Gastrocnemius medialis (tissue), 4 donors: ENCODE measurements at regions not wholly inside any gene's neighbourhood (a gene's known extent, or its start where the extent isn't known, plus 50 kb on each side); places are given as distances from the start of the nearest gene placed in this dataset.

Experiments used
- ATAC-seq, 2 donors: fragments of 150-250 bp; one replicate each; pipeline ENCODE4 v1.9.1; 2016
- DNase-seq, 2 donors: peaks; one replicate each; pipeline ENCODE4 v3.0.0-alpha.2; 2019
- H3K27ac ChIP-seq, 4 donors: fragments of 200-600 bp; sonication (generic); 1 replicate in 1 of 4; 2 replicates in 3 of 4; pipeline ENCODE4 v1.5.1; 2016 to 2018; ENCODE audit warnings: mild to moderate bottlenecking in 2 of 4, moderate library complexity in 1 of 4
- H3K27me3 ChIP-seq, 3 donors: fragments of 200-600 bp; sonication (generic) in 2 of 3; 1 replicate in 1 of 3; 2 replicates in 2 of 3; pipeline versions ENCODE4 v1.5.1 to v1.6.0; 2016 to 2019; ENCODE audit warnings: mild to moderate bottlenecking in 1 of 3, moderate library complexity in 1 of 3
- H3K36me3 ChIP-seq, 2 donors: fragments of 200-600 bp; sonication (generic) in 1 of 2; one replicate each; pipeline ENCODE4 v1.5.1; 2017 to 2018
- H3K4me1 ChIP-seq, 2 donors: fragments of 200-600 bp; sonication (generic) in 1 of 2; one replicate each; pipeline ENCODE4 v1.5.1; 2016 to 2017; ENCODE audit warnings: mild to moderate bottlenecking in 2 of 2
- H3K4me3 ChIP-seq, 4 donors: fragments of 200-600 bp; sonication (generic) in 3 of 4; 1 replicate in 1 of 4; 2 replicates in 3 of 4; pipeline ENCODE4 v1.5.1; 2016 to 2019; ENCODE audit warnings: mild to moderate bottlenecking in 2 of 4
- H3K9me3 ChIP-seq, 3 donors: fragments of 200-600 bp; sonication (generic) in 2 of 3; 1 replicate in 1 of 3; 2 replicates in 2 of 3; pipeline ENCODE4 v1.5.1; 2016 to 2019
- CTCF ChIP-seq, 5 experiments: fragments of 450-650 bp in 3 of 5; fragments of 200-600 bp in 2 of 5; sonication (generic) in 2 of 5; IDR thresholded peaks in 4 of 5; conservative IDR thresholded peaks in 1 of 5; 1 replicate in 4 of 5; 2 replicates in 1 of 5; pipeline ENCODE4 v1.5.1; 2016 to 2019; ENCODE audit warnings: antibody characterized with exemption in 5 of 5, mild to moderate bottlenecking in 3 of 5, moderate library complexity in 3 of 5
- POLR2A ChIP-seq, 2 donors: fragments of 450-650 bp; IDR thresholded peaks; one replicate each; pipeline ENCODE4 v1.6.1; 2017; ENCODE audit warnings: antibody characterized with exemption in 2 of 2, mild to moderate bottlenecking in 2 of 2, moderate library complexity in 2 of 2
- in situ Hi-C, 4 donors: fragments of 200-750 bp; cut with MboI; loops; one replicate each; pipeline versions ENCODE4 v1.15.0 to v1.8.0; 2017; ENCODE audit warnings: low sequenced_read_pairs in 4 of 4
- intact Hi-C: fragments of 100-400 bp; cut with DNase I; formaldehyde crosslinking; loops from one replicate; pipeline ENCODE4 v1.15.1; 2023; ENCODE audit warnings: low total_unique reads

DNA sequence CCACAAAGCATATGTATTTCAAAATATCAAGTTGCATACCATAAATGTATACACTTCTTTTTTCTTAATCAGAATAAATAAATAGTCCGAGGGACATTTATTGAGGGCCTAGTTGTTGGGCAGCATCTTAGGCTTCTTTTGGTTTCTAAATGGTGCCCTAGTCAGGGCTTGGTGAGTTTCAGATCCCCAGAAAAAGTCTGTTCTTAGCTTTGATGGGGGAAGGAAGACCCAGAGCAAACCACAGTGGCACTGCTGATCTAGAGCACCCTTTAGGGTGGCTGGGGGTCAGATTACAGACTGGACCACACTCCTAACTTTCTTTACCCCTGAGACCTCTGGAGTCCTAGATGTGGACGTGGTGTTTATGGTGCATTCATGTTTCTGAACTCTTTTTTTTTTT is 97.8 kb downstream of the C9orf152 start:
- intact Hi-C loops, result no loop called here
- DNase-seq, result no peak

GRCh38 chr9:110111868-110112267 is 96.1 kb downstream of the C9orf152 start:
- H3K36me3 ChIP-seq, result no peaks in the 10 kb centered on the region
- intact Hi-C loops, result no loop called here
- H3K4me3 ChIP-seq, result no peak overlapping the region
- peaks cover 31 to 32% of the 10 kb centered on the region in 2 donors for H3K4me1 ChIP-seq
- no peak for ATAC-seq
- in situ Hi-C loops, result no loop called here
- H3K9me3 ChIP-seq, result no peaks in the 10 kb centered on the region
- TF ChIP-seq CTCF (IDR thresholded peaks at IDR 0.05 in 4 of 5, conservative IDR thresholded peaks at IDR 0.05 in 1 of 5) (no peak), POLR2A (IDR thresholded peaks at IDR 0.05) (no peak)
- DNase-seq, result no peak
- H3K27ac ChIP-seq, result no peak overlapping the region
- no peaks in the 10 kb centered on the region for H3K27me3 ChIP-seq

More for the DNA sequence above, 97.8 kb downstream of the C9orf152 start:
- no peak for ATAC-seq
- TF ChIP-seq CTCF (IDR thresholded peaks at IDR 0.05 in 4 of 5, conservative IDR thresholded peaks at IDR 0.05 in 1 of 5), result no peak
- no peak for TF ChIP-seq POLR2A (IDR thresholded peaks at IDR 0.05)
- no peaks in the 10 kb centered on the region for H3K9me3 ChIP-seq
- peaks cover 15% of the 10 kb centered on the region in 2 donors for H3K4me1 ChIP-seq
- no peaks in the 10 kb centered on the region for H3K27me3 ChIP-seq
- H3K36me3 ChIP-seq, result no peaks in the 10 kb centered on the region
- H3K27ac ChIP-seq, result no peak overlapping the region
- in situ Hi-C loops, result no loop called here
- no peak overlapping the region for H3K4me3 ChIP-seq

- no peak for ATAC-seq
- Histone ChIP-seq H3K4me1 (peaks cover 38 to 39% of the 10 kb centered on the region in 2 donors), H3K36me3 (no peaks in the 10 kb centered on the region), H3K27ac (no peak overlapping the region), H3K9me3 (no peaks in the 10 kb centered on the region), H3K27me3 (no peaks in the 10 kb centered on the region), H3K4me3 (no peak overlapping the region)
- intact Hi-C loops, result no loop called here
- TF ChIP-seq CTCF (IDR thresholded peaks at IDR 0.05 in 4 of 5, conservative IDR thresholded peaks at IDR 0.05 in 1 of 5), result no peak
- TF ChIP-seq POLR2A (IDR thresholded peaks at IDR 0.05), result no peak
- in situ Hi-C loops, result no loop called here
- no peak for DNase-seq
Measured at GRCh38 chr9:110112792-110113191, 95.2 kb downstream of the C9orf152 start.

DNA sequence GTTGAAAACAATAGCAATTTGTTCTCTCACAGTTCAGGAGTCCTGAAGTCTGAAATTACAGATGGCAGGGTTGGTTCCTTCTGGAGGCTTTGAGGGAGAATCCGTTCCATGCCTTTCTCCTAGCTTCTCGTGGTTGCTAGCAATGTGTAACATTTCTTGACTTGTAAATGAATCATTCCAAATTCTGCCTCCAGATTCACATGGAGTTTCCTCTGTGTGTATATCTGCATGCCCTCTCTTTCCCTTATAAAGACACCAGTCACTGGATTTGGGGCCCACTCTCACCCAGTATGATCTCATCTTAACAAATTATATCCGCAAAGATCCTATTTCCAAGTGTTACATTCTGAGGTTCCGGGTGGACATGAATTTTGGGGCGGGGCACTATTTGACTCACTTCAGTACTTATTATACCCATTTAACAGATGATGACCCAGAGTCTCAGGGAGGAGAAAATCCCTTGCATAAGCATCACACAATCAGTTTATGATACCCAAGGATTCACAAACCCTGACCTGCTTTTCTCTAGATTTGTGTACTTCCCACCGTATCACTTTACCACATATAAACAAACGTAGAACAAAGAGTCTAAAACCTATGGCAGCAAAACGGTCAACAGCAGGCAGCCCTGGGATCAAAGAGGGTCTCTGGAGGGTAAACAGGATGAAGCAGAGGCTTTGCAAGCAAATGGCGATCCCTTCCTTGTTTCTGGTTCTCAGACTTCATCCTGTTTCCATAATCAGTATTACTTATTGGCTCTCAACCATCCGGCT is 93.7 kb downstream of the C9orf152 start:
- Histone ChIP-seq H3K36me3 (no peaks in the 10 kb centered on the region), H3K9me3 (no peaks in the 10 kb centered on the region), H3K27ac (peak overlapping the region in 2 of 4 donors; percentile 12 to 59), H3K4me3 (no peak overlapping the region), H3K4me1 (peaks cover 37 to 39% of the 10 kb centered on the region in 2 donors), H3K27me3 (no peaks in the 10 kb centered on the region)
- DNase-seq (no peak), ATAC-seq (no peak)
- intact Hi-C loops (no loop called here), in situ Hi-C loops (no loop called here)
- TF ChIP-seq POLR2A (IDR thresholded peaks at IDR 0.05) (no peak), CTCF (IDR thresholded peaks at IDR 0.05 in 4 of 5, conservative IDR thresholded peaks at IDR 0.05 in 1 of 5) (no peak)
